IgD-negative memory B cell (primary cell): ENCODE measurements at regions not wholly inside any gene's neighbourhood (a gene's known extent, or its start where the extent isn't known, plus 50 kb on each side); places are given as distances from the start of the nearest gene placed in this dataset.
A peak's percentile ranks its signal among the peaks of the same experiment; 100 is the strongest.

ENCODE experiments used
- H3K27ac Mint-ChIP-seq, 3 donors: one replicate each; pipeline ENCODE4 v1.8.0; 2020 to 2022; ENCODE audit warnings: mild to moderate bottlenecking in 3 of 3, mixed read lengths in 3 of 3, moderate library complexity in 1 of 3
- H3K27me3 Mint-ChIP-seq: one replicate; pipeline ENCODE4 v1.8.0; 2021; ENCODE audit warnings: mixed read lengths
- H3K36me3 Mint-ChIP-seq: one replicate; pipeline ENCODE4 v1.8.0; 2020; ENCODE audit warnings: mild to moderate bottlenecking, mixed read lengths
- H3K4me1 Mint-ChIP-seq, 3 donors: one replicate each; pipeline ENCODE4 v1.8.0; 2020 to 2022; ENCODE audit warnings: mixed read lengths in 3 of 3, mild to moderate bottlenecking in 1 of 3
- H3K4me3 Mint-ChIP-seq, 4 donors: one replicate each; pipeline ENCODE4 v1.8.0; 2020 to 2022; ENCODE audit warnings: mild to moderate bottlenecking in 4 of 4, mixed read lengths in 4 of 4, moderate library complexity in 3 of 4
- H3K9me3 Mint-ChIP-seq, 3 donors: one replicate each; pipeline ENCODE4 v1.8.0; 2020 to 2021; ENCODE audit warnings: mixed read lengths in 3 of 3, mild to moderate bottlenecking in 1 of 3

DNA sequence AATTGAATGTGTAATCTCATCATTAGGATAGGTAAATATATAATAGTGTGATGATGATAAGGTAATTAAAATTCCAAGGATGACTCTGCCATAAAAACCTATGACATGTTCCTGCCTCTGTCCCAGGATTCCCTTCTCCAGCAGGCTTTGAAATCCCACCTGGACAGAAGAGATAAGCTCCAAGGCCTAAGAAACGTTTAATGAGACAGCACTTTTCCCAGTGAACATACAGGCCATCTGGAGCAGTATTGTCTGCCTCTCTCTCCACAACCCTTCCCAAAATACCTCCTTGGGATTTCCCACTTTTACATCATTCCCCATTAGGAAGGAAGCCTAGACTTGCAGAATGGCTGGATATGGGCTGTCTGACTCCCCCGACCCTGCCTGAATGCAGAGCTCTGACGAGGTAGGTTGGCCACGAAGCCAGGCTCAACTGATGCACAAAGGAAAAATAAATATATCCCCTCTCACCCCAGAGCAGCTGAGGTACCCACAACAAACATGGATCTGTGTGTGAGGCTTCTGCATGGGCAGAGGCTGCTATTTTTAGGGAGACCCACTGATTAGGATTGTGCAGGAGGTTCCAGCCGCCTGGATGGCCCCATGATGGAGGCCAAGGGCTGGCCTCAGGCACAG, 71.0 kb downstream of the TMPRSS5 start:
- peaks cover 5% of the 10 kb centered on the region for H3K27me3 Mint-ChIP-seq
- no peak overlapping the region for H3K27ac Mint-ChIP-seq
- peaks cover 1% of the 10 kb centered on the region for H3K36me3 Mint-ChIP-seq
- H3K9me3 Mint-ChIP-seq: peaks cover 3 to 6% (median 3%) of the 10 kb centered on the region in 3 donors
- no peak overlapping the region for H3K4me3 Mint-ChIP-seq
- H3K4me1 Mint-ChIP-seq: no peaks in the 10 kb centered on the region

DNA sequence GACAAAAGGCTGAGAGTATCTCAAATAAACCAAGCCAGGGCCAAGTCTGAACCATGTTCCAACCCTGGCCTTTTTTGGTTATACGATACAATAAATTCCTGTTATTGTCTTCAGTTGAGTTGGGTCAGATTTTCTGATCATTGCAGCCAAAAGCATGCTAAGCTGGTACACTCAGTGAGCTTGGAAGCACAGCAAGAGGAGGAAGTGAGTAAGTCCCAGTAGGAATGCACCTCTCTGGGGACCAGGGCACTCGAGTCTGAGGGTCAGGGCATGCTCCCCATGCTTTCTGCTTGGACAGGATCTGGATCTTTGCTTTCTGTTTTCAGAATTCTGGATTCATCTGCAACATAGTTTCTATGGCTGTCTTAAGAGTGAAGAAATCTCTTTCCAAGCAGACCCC, 73.1 kb downstream of the TMPRSS5 start:
- Mint-ChIP-seq H3K36me3 (peaks cover 1% of the 10 kb centered on the region), H3K27ac (no peak overlapping the region), H3K27me3 (peaks cover 9% of the 10 kb centered on the region), H3K4me1 (no peaks in the 10 kb centered on the region), H3K9me3 (peaks cover 3 to 6% (median 3%) of the 10 kb centered on the region in 3 donors), H3K4me3 (no peak overlapping the region)

GRCh38 chr11:113629562-113629961, 76.5 kb downstream of the TMPRSS5 start:
- Mint-ChIP-seq H3K4me1 (no peaks in the 10 kb centered on the region), H3K4me3 (no peak overlapping the region), H3K27me3 (peaks cover 11% of the 10 kb centered on the region), H3K36me3 (peaks cover 1% of the 10 kb centered on the region), H3K9me3 (no peaks in the 10 kb centered on the region), H3K27ac (no peak overlapping the region)

- H3K4me1 Mint-ChIP-seq: no peaks in the 10 kb centered on the region
- H3K4me3 Mint-ChIP-seq: no peak overlapping the region
- no peaks in the 10 kb centered on the region for H3K9me3 Mint-ChIP-seq
- H3K27me3 Mint-ChIP-seq: peaks cover 11% of the 10 kb centered on the region
- H3K36me3 Mint-ChIP-seq: no peaks in the 10 kb centered on the region
- no peak overlapping the region for H3K27ac Mint-ChIP-seq
Measured at GRCh38 chr11:113628912-113629311, 77.2 kb downstream of the TMPRSS5 start.

DNA sequence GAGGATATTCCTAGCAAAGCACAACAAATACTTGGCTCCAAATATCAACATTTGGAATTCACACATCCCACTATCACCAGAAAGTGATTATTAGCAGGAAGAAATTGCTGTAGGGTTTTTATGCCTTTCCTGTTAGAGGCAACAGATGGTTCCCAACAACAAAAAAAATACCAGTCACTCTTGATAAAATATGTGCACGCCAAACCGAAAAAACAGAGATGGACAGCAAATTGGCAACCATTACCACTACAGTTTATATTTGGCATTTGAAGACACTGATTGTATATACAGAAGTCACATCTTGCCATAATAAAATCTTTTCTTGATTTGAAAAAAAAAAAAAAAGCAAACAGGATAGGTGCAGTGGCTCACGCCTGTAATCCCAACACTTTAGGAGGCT, 78.2 kb downstream of the TMPRSS5 start:
- H3K27me3 Mint-ChIP-seq: peaks cover 11% of the 10 kb centered on the region
- H3K27ac Mint-ChIP-seq: peak overlapping the region in 1 of 3 donors; percentile 17
- H3K36me3 Mint-ChIP-seq: no peaks in the 10 kb centered on the region
- H3K9me3 Mint-ChIP-seq: no peaks in the 10 kb centered on the region
- no peaks in the 10 kb centered on the region for H3K4me1 Mint-ChIP-seq
- H3K4me3 Mint-ChIP-seq: no peak overlapping the region

- Mint-ChIP-seq H3K27ac (peak overlapping the region in 1 of 3 donors; percentile 13), H3K36me3 (no peaks in the 10 kb centered on the region), H3K4me1 (no peaks in the 10 kb centered on the region), H3K27me3 (peaks cover 8% of the 10 kb centered on the region), H3K9me3 (no peaks in the 10 kb centered on the region), H3K4me3 (no peak overlapping the region)
Measured at GRCh38 chr11:113627297-113627696, 78.8 kb downstream of the TMPRSS5 start.

DNA sequence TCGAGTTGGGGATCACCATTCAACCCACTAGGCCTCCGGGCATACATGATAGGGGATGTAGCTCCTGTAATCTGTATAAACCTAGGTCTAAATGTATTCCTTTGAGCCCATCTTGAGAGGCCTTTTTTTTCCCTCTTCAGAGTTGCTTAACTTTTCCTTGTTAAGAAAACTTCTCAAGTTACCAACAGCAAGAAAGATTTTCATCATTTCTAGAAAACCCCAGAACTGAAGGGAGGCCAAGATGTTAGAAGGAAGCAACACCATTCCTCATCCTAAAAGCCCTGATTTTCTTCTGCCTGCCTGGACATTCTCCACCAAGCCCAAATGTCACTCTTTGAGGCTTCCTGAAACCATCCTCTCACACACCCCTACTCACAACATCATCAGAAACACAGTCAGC, 79.4 kb downstream of the TMPRSS5 start:
- H3K4me1 Mint-ChIP-seq: no peaks in the 10 kb centered on the region
- peaks cover 8% of the 10 kb centered on the region for H3K27me3 Mint-ChIP-seq
- H3K36me3 Mint-ChIP-seq: no peaks in the 10 kb centered on the region
- H3K4me3 Mint-ChIP-seq: no peak overlapping the region
- H3K27ac Mint-ChIP-seq: no peak overlapping the region
- H3K9me3 Mint-ChIP-seq: no peaks in the 10 kb centered on the region

DNA sequence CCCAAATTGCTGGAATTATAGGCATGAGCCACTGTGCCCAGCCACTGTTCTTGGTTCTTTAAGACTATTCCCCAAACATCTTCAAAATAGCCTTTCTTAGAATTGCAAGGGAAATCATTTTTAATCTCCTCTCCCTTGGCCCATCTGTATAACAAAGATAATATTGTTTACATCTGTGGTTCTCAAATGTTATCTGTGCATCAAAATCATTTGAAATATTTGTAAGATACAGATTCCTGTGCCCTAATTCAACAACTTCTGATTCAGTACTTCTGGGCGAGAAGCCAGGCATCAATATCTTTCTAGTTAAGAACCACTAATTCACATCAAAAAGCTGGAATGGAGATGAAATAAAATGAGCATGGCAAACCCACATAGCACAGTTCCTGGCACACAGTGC, 83.0 kb downstream of the TMPRSS5 start:
- no peak overlapping the region for H3K27ac Mint-ChIP-seq
- peaks cover 0 to 11% (median 6%) of the 10 kb centered on the region in 3 donors for H3K9me3 Mint-ChIP-seq
- peaks cover 9% of the 10 kb centered on the region for H3K27me3 Mint-ChIP-seq
- H3K4me1 Mint-ChIP-seq: no peaks in the 10 kb centered on the region
- H3K36me3 Mint-ChIP-seq: no peaks in the 10 kb centered on the region
- H3K4me3 Mint-ChIP-seq: no peak overlapping the region

DNA sequence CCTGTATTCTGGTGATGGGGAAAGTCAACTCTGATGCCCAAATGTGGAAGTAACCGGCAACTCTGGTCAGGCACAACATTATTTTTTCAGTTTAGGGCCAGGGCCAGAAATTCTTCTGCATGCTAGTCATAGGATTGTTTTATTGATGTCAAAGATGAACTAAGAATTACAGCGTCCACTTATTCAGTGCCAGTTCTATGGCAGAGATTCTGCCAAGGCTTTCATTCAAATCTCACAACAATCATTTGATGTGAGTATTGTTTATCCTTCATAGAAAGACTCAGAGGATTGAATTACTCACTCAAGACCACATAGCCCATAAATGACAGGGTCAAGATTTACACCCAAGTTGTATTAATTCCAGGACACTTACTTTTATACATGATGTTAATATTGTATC, 87.7 kb downstream of the TMPRSS5 start:
- Mint-ChIP-seq H3K27ac (no peak overlapping the region), H3K27me3 (peaks cover 7% of the 10 kb centered on the region), H3K36me3 (no peaks in the 10 kb centered on the region), H3K4me1 (peaks cover 2 to 8% (median 5%) of the 10 kb centered on the region in 3 donors), H3K4me3 (no peak overlapping the region), H3K9me3 (peaks cover 0 to 11% (median 6%) of the 10 kb centered on the region in 3 donors)

GRCh38 chr11:113615773-113616172, 90.3 kb downstream of the TMPRSS5 start:
- Mint-ChIP-seq H3K4me1 (peaks cover 2 to 8% (median 5%) of the 10 kb centered on the region in 3 donors), H3K9me3 (peaks cover 0 to 11% (median 6%) of the 10 kb centered on the region in 3 donors), H3K27me3 (peaks cover 6% of the 10 kb centered on the region), H3K27ac (no peak overlapping the region), H3K4me3 (no peak overlapping the region), H3K36me3 (no peaks in the 10 kb centered on the region)

DNA sequence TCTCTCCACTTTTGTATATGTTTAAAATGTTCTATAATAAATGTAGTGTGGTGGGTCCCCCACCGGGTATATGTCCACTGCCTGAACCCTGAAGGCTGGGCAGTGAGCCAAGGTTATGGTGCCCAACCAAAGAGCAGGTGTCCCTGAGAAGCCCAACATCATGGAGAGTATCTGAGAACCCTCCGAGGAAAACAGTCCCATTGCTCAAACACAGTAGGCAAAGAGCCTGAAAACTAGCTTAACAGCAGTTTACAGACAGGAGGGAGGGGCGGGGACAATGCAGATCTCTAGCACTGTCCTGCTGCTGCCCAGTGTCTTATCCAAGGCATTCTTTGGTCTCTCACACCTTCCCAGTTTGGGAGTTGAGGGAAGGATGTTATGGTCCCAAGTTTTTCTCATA, 91.0 kb downstream of the TMPRSS5 start:
- Mint-ChIP-seq H3K36me3 (no peaks in the 10 kb centered on the region), H3K27ac (no peak overlapping the region)

DNA sequence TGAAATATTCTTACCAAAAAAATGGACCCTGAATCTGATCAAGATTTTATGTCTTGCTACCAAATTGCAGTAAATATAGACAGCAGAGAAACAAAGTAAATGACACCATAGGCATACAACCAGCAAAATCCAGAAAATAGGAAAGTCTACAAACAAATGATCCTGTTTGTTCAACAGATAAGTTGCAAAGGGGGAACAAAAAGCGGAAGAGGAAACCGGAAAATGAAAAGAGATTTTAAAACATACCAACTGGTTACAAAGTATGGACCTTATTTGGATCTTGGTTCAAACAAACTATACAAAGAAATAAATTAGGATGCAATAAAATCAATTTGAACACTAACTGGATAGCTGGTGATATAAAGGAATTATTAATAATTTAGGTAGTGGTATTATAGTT, 92.0 kb downstream of the TMPRSS5 start:
- H3K4me3 Mint-ChIP-seq: peak overlapping the region in 2 of 4 donors; percentile 10 to 71
- peaks cover 0 to 2% (median 0%) of the 10 kb centered on the region in 3 donors for H3K9me3 Mint-ChIP-seq
- H3K27ac Mint-ChIP-seq: no peak overlapping the region
- no peaks in the 10 kb centered on the region for H3K36me3 Mint-ChIP-seq
- peaks cover 2 to 8% (median 5%) of the 10 kb centered on the region in 3 donors for H3K4me1 Mint-ChIP-seq
- H3K27me3 Mint-ChIP-seq: peaks cover 2% of the 10 kb centered on the region

More for the DNA sequence above, 91.0 kb downstream of the TMPRSS5 start:
- Mint-ChIP-seq H3K27me3 (peaks cover 6% of the 10 kb centered on the region), H3K4me3 (no peak overlapping the region), H3K4me1 (peaks cover 2 to 8% (median 5%) of the 10 kb centered on the region in 3 donors), H3K9me3 (peaks cover 0 to 11% (median 6%) of the 10 kb centered on the region in 3 donors)

- Mint-ChIP-seq H3K4me1 (peaks cover 2 to 8% (median 5%) of the 10 kb centered on the region in 3 donors), H3K27me3 (no peaks in the 10 kb centered on the region), H3K9me3 (no peaks in the 10 kb centered on the region), H3K27ac (no peak overlapping the region), H3K36me3 (no peaks in the 10 kb centered on the region), H3K4me3 (peak overlapping the region in 2 of 4 donors; percentile 21 to 71)
Measured at GRCh38 chr11:113613619-113614018, 92.5 kb downstream of the TMPRSS5 start.

DNA sequence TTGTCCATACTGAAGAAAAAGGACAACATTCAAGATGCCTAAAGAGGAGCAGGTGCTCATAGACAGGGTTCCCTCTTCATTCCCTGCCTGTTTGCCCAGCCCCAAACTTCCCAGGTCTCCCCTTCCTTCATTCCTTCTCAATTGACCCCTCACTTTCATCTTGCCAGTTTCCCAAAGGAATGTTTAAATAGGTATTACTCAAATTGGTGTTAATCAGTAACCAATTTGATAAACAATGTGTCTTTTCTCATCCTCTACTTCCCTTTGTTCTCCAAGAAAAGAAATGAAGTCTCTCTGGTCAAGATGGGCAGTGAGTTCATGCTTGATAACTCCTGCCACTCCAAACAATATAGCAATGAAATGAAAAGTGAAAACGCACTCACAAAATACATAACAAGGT, 101.9 kb downstream of the TMPRSS5 start:
- no peaks in the 10 kb centered on the region for H3K27me3 Mint-ChIP-seq
- H3K36me3 Mint-ChIP-seq: no peaks in the 10 kb centered on the region
- H3K4me1 Mint-ChIP-seq: no peaks in the 10 kb centered on the region

DNA sequence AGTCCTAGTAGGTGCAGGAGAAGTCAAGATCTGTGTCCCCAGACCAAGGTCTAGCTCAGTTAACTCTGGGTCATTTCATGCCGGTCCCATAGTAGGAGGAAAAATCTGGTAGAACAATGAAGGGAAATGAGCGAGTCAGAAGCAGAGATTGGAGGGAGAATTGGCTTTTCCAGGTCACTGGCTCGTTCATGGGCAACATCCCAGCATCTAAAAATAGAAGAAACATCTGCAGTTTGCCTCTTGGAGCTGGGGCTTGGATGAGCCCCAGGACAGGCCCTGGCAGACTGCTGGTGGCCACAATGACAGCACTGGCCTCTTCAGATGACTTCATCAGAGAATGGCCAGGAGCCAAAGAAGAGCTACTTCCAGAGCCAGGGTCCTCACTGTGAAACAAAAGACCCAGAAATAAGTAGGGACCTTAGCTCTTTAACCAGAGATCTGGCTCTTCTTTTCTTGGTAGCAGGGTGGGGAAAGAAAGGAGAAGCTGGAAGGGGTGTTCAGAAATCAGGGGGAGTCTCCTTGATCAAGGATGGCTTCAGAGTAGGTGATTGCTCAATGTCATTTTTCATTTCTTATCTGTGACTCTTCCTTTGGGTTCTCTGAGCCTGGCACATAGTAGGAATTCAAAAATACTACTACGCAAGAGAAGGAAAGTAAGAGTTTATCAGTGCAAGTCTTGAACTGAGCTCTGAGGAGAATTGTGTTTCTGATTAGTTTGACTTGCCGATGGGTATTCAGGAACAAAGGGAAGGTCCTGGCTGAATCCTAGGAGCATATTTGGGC, 102.6 kb downstream of the TMPRSS5 start:
- no peaks in the 10 kb centered on the region for H3K36me3 Mint-ChIP-seq
- H3K9me3 Mint-ChIP-seq: peaks cover 2 to 16% (median 11%) of the 10 kb centered on the region in 3 donors
- no peak overlapping the region for H3K4me3 Mint-ChIP-seq
- H3K4me1 Mint-ChIP-seq: no peaks in the 10 kb centered on the region
- H3K27me3 Mint-ChIP-seq: no peaks in the 10 kb centered on the region
- H3K27ac Mint-ChIP-seq: no peak overlapping the region

More for the DNA sequence above, 101.9 kb downstream of the TMPRSS5 start:
- Mint-ChIP-seq H3K4me3 (no peak overlapping the region), H3K9me3 (peaks cover 2 to 16% (median 11%) of the 10 kb centered on the region in 3 donors), H3K27ac (no peak overlapping the region)
